ENCODE measurements at regions not wholly inside any gene's neighbourhood (a gene's known extent, or its start where the extent isn't known, plus 50 kb on each side); places are given as distances from the start of the nearest gene placed in this dataset.
"Not testable (repeated sequence)": the region's sequence is repeated elsewhere in the genome, so short reads cannot be mapped to it uniquely, and the experiment has no call there.

DNA sequence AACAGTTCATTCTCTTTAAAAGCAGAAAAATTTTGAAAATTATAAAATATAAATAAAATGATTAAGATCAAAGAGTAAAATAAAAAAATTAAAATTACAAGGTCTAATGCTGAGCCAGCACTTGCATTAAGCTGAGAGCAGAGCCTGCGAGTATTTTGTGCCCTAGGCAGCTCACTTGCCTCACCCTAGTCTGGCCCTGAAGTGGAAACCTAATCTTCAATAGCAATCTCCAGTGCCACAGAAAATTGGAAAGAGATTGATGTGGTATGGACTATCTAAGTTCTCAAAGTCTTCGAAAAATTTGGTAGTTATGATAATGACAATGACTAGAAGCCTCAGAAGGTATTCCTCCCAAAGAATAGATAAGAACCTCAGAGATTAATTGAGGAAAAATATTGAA lies 459.4 kb upstream of the CBLB start:
- no peak for DNase-seq

DNA sequence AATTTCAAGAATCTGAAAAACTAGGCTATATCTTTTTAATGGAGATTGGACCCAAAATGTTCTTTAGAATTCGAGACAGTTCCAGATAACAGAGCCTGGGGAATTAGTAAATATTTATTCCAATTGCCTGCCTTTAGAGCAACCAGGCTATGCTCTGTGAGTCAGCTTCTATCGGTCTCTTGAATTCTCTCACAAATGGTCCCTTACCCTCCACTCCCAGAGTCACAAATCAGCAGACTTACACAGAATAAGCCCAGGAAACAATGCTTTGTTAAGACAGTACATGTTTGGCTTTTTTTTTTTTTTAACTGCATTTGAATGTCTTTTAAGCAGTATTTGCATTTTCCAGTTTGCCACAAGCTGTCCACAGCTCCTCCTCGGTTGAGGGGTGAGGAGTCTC lies 460.7 kb upstream of the CBLB start:
- no peak for DNase-seq

DNA sequence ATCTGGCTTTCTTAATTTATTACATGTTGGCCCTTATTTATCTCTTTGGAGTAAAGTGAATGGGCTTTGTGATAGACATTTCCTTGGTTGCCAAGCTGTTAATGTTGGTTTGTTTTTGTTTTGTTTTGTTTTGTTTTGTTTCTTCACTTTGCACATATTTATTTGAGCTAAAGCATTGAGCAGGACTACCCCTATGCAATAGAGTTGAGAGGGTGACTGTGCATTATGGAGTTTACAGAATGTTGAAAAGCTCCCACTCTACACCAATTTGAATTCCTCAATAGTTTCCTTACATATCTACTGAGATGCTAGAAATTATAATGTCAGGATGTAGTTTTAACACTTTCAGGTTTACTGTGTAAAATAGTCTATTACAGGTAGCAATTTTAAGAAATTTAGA lies 462.8 kb upstream of the CBLB start:
- no peak for DNase-seq

DNA sequence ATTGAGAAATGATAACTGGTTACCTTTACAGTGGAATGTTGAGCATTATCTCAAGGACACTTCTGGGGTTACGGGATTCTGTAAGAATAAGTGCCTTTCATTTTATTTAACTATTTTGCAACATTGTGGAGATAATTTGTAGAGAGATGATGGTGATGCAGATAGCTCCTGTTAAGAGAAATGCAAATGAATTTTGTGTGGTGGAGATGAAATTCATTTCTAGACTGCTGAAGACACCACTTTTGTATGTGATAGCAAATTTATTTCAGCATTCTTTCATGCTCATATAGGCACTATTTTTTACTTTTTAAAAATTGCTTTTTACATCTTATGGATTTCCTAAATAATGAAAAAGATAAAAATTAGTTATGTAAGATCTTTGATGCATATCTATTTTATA lies 463.3 kb upstream of the CBLB start:
- DNase-seq = no peak

DNA sequence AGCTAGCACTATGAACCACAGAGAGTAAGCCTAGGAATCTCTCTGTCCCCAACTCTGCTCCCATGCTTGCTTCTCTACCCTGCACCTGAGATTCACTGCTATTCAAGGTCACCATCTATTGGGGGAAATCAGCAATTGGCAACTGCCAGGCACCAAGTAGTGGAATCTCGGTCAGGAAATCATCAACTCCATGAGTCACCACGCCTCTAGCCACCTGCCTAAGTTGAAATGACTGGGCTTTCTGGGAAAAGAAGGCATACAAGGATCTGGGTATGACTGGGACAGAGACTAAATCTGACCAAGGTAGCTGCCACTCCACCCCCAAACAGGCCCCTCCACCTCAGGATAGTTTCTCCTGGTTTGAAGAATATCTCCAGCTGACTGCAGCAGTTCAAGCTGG lies 464.1 kb upstream of the CBLB start:
- DNase-seq = no peak

DNA sequence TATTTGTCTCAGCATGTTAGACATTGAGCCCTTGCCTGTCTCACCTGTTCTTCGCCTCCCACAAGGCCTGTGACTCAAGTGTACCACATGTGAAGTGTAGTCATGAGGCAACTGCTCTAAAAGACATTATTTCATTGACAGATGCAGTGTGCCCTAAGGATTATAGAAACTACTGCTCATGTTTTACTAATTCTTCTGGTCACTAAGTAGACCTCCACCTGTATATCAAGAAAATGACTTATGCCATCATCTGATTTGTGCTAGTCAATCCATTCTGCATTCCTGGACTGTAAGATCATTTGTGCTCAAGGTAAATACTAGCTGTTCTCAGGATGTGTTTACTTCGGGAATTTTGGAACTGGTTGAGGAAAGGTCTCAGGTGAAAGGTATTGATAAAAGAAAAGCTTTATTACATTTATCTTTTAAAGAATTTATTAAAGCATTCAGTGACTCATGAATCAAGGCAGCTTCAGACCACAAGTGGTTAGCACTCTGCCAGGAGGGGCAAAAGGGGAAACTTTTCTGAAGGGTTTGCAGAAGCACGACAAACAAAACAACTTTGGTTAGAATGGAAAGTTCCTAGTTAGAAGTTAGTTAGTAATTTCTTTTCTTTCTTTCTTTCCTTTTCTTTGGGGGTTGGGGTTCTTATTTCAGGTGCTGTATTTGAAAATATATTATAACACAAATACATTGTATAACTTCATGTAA lies 465.3 kb upstream of the CBLB start:
- DNase-seq = no peak

DNA sequence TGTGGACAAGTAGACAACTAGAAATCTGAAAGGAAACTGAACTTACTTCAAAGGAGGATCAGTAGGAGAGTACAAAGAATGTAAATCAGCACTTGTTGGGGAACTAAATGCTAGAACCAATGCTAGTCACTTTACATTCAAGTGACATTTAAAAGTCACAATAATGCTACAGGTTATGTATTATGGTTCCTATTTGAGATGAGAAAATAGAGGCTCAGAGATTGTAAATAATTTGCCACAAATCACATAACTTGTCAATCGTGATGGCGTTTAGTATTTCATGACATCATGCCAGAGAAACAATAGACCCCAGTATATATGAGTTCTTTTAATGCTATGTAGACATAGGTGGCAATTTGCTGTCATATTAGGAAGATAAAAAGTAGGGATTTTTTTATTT lies 467.8 kb upstream of the CBLB start:
- DNase-seq = no peak

DNA sequence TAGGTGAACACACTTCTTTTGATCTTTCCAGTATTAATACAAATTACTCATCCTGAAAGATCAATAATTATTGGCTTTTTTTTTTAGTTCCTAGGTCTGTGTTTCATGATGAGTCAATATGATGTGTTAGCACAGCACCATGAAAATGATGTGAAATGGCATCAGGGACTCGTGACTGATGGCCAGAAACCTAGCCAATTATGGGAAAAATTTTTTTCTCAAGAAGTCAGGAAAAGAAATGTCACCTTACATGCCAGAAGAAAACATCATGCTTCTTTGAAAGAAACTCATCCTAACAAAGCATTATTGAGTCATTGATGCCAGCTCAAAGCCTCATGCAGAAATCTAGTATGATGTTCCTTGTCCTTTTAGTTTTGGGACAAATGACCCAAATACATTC lies 468.3 kb upstream of the CBLB start:
- no peak for DNase-seq

DNA sequence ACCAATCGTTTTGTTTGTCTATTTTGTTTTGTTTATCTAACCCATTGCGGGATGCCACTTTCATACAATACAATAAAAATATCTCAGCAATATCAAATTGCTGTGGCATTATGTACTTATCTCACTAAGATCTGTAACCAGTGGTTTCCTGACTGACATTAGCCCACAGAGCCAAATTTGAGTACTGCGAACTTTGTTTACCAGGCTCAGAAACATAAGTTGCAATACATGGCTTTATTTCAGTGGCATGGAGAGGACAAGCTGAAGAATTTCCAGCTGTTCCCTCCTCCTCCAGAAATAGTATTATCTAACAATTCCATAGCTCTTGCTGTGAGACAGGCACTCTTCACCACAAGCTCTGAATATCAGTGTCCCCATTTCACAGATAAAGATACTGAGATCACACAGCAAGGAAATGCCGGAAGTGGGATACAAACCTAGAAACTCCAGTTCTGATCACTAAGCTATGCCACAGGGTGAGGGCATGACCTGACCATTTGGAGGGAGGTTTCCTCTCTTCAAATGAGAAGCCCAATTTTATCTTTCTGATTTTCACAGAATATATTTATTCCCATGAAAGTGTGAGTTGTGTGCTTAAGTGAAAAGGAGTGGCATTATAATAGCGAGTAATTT lies 469.9 kb upstream of the CBLB start:
- no peak for DNase-seq

DNA sequence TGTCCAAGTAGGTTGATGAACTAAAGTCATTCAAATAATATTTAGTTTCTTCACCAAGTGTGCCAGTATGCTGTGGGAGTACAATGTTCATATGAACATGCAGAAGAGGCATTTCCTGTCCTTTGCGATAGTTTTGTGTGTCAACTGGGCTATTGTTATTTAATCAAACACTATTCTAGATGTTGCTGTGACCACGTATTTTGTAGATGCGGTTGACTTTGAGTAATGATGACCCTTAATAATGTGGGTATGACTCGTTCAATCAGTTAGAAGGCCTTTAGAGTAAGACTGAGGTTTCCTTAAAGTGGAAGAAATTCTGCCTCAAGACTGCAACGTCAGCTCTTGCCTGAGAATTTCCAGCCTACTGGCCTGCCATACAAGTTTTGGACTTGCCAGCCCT lies 470.7 kb upstream of the CBLB start:
- no peak for DNase-seq

DNA sequence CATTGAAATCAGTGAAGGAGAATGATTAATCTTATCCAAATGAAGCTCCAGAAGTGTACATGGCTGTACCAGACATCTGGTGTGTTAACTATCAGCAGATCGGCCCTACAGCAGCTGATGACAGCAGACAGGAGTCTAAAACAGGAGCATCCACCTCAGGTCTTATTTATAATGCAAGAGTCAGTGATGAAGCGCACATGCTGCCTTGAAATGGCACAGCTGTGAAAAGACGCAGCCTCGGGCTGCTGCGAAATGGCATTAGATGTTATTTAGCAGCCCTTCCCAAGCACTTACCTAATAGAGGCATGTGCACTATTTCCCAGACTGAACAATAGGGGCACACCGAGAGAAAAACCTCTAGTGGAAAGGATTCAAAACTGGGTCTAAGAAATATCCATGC lies 472.3 kb upstream of the CBLB start:
- DNase-seq = no peak

DNA sequence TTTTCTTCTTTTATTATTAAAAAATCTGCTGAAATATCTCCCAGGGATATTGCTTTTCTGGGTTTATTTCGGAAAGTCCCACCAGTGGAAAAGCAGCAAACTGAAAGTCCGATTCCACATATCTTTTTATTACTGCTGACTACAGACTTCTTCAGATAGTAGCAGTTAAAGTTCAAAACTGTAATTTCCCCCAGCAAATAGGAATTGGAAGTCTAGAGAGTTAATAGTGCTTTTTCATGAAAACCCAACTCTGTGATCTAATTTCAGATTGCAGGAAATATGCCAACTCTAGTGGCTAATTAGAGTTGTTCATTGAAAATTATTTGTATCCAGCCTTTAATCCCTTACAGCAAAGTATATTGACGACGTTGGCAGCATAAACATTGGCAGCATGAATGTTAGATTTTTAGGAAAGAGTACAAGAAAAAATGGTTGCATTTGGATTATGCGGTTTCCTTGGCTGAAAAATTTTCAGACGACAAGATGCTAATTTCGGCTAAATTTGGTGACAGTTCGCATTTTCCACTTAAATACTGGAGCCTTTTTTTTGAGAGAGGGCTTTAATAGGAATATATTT lies 472.9 kb upstream of the CBLB start:
- DNase-seq = no peak

DNA sequence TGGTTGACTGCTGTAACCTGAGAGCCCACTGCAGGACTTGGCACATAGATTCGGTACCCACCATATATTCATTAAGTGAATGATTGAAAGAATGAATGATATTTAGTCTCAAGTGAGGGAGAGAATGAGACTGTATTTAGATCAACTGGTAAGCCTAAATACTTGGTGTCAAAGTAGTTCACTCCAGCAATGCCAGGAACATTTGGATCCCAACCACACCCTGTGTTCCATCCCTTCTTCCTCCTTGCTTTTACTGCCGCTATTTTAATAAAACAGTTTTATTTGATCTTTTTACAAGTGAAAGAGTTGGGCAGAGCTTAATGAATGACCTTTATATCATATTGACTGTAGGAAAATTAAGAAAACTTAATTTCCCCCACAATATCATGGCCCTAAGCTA lies 473.6 kb upstream of the CBLB start:
- no peak for DNase-seq

DNA sequence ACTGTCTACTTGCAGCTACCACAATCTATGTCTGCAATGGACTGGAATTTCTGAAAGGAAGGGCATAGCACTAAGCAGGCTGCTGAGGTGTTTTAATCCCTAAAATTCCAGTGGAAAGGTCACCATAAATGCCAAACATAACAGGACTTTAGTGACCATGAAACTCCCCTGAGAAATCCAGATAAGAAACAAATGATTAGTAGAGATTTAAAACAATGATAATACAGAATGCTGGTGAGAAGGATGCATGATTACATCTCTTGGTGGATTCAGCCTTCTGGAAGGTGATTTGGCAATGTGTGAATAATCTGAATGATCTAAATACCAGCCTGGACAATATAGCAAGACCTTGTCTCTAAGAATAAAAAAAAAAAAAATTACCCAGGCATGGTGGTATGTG lies 475.0 kb upstream of the CBLB start:
- no peak for DNase-seq

DNA sequence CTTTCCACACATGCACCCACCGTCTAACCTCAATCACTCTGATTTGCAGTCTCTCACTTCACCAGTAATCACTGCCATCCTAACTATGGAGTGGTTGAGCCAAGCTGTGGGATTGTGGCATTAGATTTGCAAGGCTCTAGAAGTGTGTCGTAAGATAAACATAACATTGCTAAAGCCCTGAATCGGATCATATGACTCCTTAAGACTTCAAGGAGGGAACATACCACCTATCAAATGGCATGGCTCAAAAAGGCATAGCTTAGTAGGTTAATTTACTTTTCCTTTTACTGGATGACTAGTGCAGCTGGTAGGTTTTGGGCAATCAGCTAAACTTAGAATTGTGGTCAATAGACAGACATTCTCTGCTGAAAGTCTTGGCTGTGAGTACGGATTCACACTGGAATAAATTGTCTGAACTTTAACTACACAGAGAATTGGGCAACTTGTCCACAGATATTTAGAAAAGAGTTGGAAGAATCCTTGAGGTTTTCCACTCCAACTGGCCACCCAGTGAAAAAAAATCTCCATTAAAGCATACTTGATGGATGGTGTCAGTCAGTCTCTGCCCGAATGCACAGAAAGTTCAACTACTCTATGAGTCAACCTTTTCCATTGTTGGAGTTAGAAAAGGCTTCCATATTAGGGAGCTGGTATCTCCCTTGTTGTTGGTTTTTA lies 476.7 kb upstream of the CBLB start:
- no peak for DNase-seq

DNA sequence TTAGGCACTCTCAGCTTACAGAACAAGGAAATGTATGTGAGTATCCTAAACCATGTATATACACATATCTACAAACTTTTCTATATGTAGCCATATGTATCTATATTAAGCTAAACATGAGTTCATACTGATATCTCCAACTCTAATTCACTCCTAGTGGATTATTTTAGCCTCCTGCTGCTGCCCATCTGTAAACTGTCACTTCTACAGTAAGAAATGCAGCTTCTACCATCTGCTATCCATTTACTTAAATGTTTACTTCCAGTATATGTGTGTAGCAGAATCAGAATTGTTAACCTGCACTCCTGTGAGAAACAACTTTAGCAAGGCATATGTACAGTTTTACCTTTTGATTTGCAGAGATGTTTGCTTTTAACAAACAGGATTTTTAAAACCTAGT lies 478.5 kb upstream of the CBLB start:
- no peak for DNase-seq

DNA sequence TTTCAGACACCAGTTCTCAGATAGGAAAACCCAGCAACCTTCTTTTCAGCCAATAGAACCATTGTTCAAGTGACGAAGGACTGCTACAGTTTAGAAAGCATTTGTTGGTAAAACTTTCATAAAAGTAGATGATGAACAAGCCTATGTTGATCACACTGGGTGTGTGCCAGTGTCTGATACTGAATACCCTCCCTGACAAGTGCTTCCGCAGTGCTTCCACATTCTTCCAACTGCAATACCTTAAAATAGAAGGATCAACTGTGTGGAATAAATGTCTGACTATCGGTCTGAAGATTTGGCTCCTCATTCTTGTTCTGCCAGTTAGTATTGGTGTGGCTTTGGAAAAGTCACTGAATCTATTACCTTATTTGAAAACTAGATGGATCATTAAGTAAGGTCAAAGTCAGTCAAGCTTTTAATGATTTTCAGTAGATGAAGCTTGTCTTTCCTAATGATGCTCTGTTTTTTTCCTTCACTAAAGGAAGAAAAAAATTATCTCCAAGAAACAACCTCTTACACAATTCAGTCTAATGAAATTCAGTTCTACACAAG lies 479.4 kb upstream of the CBLB start:
- no peak for DNase-seq

DNA sequence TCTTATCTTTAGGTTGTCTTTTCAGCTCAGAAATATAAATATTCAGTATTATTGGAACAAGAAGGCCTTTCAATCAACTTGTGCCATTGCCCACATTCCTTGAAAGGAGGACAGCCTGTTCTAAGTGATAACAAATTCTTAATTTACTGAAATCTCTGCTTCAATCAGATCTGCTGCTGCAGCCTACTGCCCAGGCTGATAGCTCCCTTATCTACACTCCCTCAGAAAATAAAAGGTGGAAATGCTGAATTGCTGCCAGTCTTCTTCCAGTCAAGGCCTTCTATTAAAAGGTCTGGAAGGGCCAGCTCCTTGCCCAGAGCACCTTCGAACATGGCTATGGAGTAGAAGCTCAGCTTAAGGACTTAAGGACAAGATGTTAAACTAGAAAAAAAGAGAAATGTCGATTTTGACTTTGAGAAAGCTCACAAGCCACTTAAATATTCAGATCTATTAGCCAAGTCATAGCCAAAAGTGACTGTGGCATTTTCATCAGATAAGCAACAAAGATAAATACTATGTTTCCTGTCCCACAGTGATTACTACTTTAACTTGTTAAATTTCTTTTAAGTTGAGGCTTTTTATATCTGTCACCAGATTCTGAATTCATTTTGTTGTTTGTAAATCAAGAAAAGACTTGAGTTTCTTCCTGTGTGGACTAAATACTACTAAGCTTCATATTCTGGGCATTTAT lies 480.5 kb upstream of the CBLB start:
- no peak for DNase-seq

DNA sequence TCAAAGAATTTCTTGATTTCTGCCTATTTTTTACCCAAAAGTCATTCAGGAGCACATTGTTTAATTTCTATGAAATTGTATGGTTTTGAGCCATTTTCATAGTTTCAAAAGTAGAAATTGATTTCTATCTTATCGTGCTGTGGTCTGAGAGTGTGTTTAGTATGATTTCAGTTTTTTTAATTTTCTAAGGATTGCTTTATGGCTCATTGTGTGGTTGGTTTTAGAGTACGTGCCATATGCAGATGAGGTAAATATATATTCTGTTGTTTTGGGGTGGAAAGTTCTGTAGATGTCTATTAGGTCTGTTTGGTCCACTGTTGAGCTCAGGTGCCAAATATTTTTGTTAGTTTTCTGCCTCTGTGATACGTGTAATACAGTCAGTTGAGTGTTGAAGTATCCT lies 487.1 kb upstream of the CBLB start:
- DNase-seq = no peak

DNA sequence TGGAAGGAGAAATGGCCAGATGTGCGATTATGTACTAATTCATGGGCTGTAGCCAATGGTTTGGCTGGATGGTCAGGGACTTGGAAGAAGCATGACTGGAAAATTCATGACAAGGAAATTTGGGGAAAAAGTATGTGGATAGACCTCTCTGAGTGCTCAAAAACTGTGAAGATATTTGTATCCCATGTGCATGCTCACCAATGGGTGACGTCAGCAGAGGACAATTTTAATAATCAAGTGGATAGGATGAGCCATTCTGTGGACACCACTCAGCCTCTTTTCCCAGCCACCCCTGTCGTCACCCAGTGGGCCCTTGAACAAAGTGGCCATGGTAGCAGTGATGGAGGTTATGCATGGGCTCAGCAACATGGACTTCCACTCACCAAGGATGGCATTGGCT lies 490.9 kb upstream of the CBLB start:
- no peak for DNase-seq

DNA sequence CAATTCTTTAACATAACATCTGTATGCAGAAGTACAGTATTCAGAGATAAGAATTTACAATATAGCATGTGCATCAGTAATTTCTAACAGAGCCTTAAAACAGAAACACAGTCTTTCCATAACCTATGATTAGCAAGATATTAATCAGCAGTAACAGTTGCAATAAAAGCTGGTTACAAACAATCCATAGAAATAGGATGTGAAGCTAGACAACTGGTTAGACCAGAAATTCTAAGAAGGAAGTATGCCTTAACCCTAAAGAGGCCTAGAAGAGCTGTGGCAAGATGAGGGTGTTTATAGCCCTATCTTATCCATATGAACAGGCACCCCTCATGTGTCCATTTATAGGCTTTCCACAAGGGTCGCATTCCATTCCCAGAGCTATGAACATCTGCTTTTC lies 492.1 kb upstream of the CBLB start:
- DNase-seq = not testable (repeated sequence)

DNA sequence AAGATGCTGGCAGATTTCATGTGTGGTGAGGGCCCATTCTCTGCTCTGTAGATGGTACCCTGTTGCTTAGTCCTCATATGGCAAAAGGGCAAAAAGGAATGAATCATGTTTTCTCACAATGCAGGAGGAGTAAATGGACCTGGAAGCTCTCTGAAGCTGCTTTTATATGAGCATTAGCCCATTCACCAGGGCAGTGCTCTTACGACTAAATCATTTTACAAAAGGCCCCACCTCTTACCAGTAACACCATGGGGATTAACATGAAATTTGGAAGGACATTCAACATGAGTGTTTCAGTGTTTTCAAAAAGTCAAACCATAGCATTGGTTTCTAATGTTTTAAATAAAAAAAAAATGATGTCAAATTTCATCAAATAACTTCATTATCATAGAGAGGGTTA lies 495.7 kb upstream of the CBLB start:
- DNase-seq = no peak

DNA sequence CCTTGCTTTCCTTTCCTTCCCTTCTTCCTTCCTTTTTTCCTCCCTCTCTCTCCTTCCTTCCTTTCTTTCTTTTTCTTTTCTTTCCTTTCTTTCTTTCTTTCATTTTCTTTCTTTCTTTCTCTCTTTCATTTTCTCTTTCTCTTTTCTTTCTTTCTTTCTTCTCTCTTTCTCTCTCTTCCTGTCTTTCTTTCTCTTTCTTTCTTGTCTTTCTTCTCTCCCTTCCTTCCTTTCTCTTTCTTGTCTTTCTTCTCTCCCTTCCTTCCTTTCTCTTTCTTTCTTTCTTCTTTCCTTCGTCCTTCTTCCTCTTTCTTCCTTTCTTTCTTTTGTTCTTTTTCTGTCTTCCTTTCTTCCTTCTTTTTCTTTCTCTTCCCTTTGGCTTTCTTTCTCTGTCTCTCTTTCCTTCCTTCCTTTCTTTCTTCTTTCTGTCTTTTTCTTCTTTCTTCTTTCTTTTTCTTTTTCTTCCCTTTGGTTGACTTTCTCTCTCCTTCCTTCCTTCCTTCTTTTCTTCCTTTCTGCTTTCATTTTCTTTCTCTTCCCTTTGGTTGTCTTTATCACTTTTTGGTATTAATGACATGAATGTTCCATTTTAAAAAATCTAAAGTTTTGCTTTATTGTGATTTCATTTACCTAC lies 496.4 kb upstream of the CBLB start:
- DNase-seq = no peak
